ENCODE measurements at regions not wholly inside any gene's neighbourhood (a gene's known extent, or its start where the extent isn't known, plus 50 kb on each side); places are given as distances from the start of the nearest gene placed in this dataset.

GRCh38 chr3:153484842-153485241 is 322.8 kb downstream of the RAP2B start:
- no TSS peak for BruUV-seq (replicated peaks)
- no peaks in the 10 kb centered on the region for H3K9me3 ChIP-seq (ENCODE audit: control insufficient read depth in 1 of 2, insufficient read depth in 1 of 2, low read depth in 1 of 2, low read length in 2 of 2)
- no peak overlapping the region for H3K4me3 ChIP-seq (replicated peaks in 1 of 2; ENCODE audit: low read depth in 1 of 2, low read length in 2 of 2)
- DNase-seq (ENCODE audit: low read depth, low spot score) (no peak), ATAC-seq (no peak)
- RAD21 ChIA-PET (ENCODE audit: low non-redundant PET in 1 of 2, low total read pairs in 2 of 2, uncharacterized antibody in 2 of 2, unreplicated experiment in 2 of 2), result no interaction called here
- no peak overlapping the region for H3K4me2 ChIP-seq (ENCODE audit: low read length)
- no peaks in the 10 kb centered on the region for H3K36me3 ChIP-seq (ENCODE audit: control insufficient read depth in 1 of 2, insufficient read depth in 2 of 2, low read length in 2 of 2)
- POLR2A ChIA-PET, result no interaction called here
- H3K9me2 ChIP-seq (ENCODE audit: insufficient read depth), result no peaks in the 10 kb centered on the region
- H3K79me2 ChIP-seq (ENCODE audit: insufficient read depth, low read length), result no peaks in the 10 kb centered on the region
- no peaks in the 10 kb centered on the region for H4K20me1 ChIP-seq (ENCODE audit: insufficient read depth)
- CTCF ChIA-PET, result no interaction called here
- H3K27me3 ChIP-seq (ENCODE audit: insufficient read depth, low read length), result no peaks in the 10 kb centered on the region
- H3K4me1 ChIP-seq (ENCODE audit: control insufficient read depth in 1 of 2, insufficient read depth in 2 of 2, low read length in 2 of 2), result no peaks in the 10 kb centered on the region
- H3K9ac ChIP-seq (ENCODE audit: low read length), result no peak overlapping the region
- H2AFZ ChIP-seq (ENCODE audit: low read depth, low read length, poor library complexity, severe bottlenecking), result no peak overlapping the region
- intact Hi-C loops (cut with micrococcal nuclease), result no loop called here
- H3K27ac ChIP-seq (ENCODE audit: low read depth, low read length), result no peak overlapping the region
- TF ChIP-seq POLR2AphosphoS5 (IDR thresholded peaks at IDR 0.05; ENCODE audit: low read depth, low read length) (no peak), RAD21 (IDR thresholded peaks at IDR 0.05; ENCODE audit: low read depth) (no peak), POLR2A (IDR thresholded peaks at IDR 0.05; ENCODE audit: borderline replicate concordance, extremely low read depth, insufficient read depth, insufficient read length) (no peak), SIN3A (IDR thresholded peaks at IDR 0.05; ENCODE audit: low read depth) (no peak), CEBPB (IDR thresholded peaks at IDR 0.05; ENCODE audit: low read depth) (no peak), YY1 (IDR thresholded peaks at IDR 0.05; ENCODE audit: extremely low read depth, insufficient replicate concordance, low read depth, low read length) (no peak), JUND (IDR thresholded peaks at IDR 0.05) (no peak), FOSL1 (IDR thresholded peaks at IDR 0.05; ENCODE audit: low read depth) (no peak), SP1 (IDR thresholded peaks at IDR 0.05; ENCODE audit: low read depth) (no peak), ELF1 (IDR thresholded peaks at IDR 0.05; ENCODE audit: borderline replicate concordance, low read depth) (no peak), TCF7L2 (IDR thresholded peaks at IDR 0.05; ENCODE audit: borderline replicate concordance, extremely low read depth, insufficient read depth, insufficient read length) (no peak), ATF3 (IDR thresholded peaks at IDR 0.05) (no peak), EGR1 (IDR thresholded peaks at IDR 0.05; ENCODE audit: low read depth) (no peak)
- TF ChIP-seq, protein P1, sequence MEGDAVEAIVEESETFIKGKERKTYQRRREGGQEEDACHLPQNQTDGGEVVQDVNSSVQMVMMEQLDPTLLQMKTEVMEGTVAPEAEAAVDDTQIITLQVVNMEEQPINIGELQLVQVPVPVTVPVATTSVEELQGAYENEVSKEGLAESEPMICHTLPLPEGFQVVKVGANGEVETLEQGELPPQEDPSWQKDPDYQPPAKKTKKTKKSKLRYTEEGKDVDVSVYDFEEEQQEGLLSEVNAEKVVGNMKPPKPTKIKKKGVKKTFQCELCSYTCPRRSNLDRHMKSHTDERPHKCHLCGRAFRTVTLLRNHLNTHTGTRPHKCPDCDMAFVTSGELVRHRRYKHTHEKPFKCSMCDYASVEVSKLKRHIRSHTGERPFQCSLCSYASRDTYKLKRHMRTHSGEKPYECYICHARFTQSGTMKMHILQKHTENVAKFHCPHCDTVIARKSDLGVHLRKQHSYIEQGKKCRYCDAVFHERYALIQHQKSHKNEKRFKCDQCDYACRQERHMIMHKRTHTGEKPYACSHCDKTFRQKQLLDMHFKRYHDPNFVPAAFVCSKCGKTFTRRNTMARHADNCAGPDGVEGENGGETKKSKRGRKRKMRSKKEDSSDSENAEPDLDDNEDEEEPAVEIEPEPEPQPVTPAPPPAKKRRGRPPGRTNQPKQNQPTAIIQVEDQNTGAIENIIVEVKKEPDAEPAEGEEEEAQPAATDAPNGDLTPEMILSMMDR (IDR thresholded peaks at IDR 0.05 in 2 of 3, conservative IDR thresholded peaks at IDR 0.05 in 1 of 3; ENCODE audit: borderline replicate concordance in 1 of 3, insufficient read depth in 1 of 3, low read depth in 2 of 3, low read length in 2 of 3), result no peak
- TF ChIP-seq, protein P2, sequence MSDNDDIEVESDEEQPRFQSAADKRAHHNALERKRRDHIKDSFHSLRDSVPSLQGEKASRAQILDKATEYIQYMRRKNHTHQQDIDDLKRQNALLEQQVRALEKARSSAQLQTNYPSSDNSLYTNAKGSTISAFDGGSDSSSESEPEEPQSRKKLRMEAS (IDR thresholded peaks at IDR 0.05), result no peak

Measured in HCT116 (cell line).